ENCODE measurements at regions not wholly inside any gene's neighbourhood (a gene's known extent, or its start where the extent isn't known, plus 50 kb on each side); places are given as distances from the start of the nearest gene placed in this dataset.
"Not testable (repeated sequence)": the region's sequence is repeated elsewhere in the genome, so short reads cannot be mapped to it uniquely, and the experiment has no call there.

DNA sequence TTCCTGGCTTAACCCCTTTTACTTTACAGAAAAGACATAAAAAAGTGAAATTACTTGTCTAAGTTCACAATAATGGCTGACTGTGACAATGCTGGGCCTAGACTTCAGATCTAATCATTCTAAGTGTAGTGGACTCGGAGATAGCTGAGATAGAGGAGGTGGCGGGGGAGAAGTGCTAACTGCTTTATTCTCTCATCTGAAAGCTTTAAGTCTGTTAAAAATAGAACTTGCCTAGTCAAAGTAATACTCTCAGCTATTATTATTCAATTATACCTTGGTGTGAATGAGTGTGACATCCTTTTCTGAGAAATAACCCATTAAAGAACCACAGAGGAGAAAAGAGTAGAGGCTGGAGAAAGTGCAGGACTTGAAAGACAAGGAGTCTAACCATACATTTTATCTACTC lies 96.1 kb upstream of the OLIG2 start:
- no peak overlapping the region for H3K4me3 ChIP-seq (replicated peaks in 1 of 2; ENCODE audit: low read depth in 2 of 2, low read length in 2 of 2)
- DNase-seq (ENCODE audit: low read depth in 2 of 2), result no peak
- TF ChIP-seq, protein P1, sequence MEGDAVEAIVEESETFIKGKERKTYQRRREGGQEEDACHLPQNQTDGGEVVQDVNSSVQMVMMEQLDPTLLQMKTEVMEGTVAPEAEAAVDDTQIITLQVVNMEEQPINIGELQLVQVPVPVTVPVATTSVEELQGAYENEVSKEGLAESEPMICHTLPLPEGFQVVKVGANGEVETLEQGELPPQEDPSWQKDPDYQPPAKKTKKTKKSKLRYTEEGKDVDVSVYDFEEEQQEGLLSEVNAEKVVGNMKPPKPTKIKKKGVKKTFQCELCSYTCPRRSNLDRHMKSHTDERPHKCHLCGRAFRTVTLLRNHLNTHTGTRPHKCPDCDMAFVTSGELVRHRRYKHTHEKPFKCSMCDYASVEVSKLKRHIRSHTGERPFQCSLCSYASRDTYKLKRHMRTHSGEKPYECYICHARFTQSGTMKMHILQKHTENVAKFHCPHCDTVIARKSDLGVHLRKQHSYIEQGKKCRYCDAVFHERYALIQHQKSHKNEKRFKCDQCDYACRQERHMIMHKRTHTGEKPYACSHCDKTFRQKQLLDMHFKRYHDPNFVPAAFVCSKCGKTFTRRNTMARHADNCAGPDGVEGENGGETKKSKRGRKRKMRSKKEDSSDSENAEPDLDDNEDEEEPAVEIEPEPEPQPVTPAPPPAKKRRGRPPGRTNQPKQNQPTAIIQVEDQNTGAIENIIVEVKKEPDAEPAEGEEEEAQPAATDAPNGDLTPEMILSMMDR (IDR thresholded peaks at IDR 0.05; ENCODE audit: low read depth, low read length), result no peak

DNA sequence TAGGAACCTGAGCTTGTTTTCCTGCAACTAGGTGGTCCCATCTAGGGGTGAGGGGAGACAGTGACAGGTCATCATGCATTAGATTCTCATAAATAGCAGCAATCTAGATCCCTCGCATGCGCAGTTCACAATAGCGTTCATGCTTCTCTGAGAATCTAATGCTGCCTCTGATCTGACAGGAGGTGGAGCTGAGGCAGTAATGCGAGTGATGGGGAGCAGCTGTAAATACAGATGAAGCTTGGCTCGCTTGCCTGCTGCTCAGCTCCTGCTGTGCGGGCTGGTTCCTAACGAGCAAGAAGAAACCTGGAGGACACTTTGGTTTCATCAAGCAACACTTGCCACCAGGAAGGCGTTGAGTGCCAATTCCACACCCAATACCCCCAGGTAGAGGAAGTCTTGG lies 95.1 kb upstream of the OLIG2 start:
- no peak for DNase-seq (ENCODE audit: low read depth in 2 of 2)
- TF ChIP-seq, protein P1 (IDR thresholded peaks at IDR 0.05; ENCODE audit: low read depth, low read length), result no peak
- no peak overlapping the region for H3K4me3 ChIP-seq (replicated peaks in 1 of 2; ENCODE audit: low read depth in 2 of 2, low read length in 2 of 2)

DNA sequence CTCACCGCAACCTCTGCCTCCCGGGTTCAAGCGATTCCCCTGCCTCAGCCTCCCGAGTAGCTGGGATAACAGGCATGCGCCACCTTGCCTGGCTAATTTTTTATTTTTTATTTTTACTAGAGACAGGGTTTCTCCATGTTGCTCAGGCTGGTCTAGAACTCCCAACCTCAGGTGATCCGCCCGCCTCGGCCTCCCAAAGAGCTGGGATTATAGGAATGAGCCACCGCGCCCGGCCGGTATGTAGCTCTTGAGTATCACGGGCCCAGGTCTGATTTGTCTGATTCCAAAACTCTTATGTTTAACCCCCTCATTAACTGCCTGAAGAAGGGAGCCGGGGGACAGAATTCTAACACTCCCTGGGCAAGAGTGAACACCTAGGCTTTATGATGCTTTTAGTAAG lies 91.7 kb upstream of the OLIG2 start:
- H3K4me3 ChIP-seq (replicated peaks in 1 of 2; ENCODE audit: low read depth in 2 of 2, low read length in 2 of 2); DNase-seq (ENCODE audit: low read depth in 2 of 2): not testable (repeated sequence)

DNA sequence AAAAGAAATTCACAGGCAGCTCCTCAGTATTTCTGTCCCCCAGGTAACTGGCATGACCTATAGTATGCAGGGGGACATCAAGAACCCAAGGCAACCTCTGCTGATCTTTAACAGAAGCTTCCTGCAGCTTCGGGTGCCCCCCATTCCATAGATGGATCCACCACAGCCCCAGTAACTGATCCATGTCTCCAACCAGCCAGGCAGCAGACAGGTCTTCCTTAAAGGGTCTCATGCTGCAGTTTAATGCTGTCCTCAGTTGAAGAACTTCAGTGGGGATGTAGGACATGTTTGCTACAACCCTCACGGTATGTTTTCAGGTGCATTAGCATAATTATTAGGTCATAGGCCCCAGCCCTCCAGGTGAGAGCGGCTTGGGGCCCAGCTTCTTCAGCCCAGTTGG lies 90.9 kb upstream of the OLIG2 start:
- H3K4me3 ChIP-seq (replicated peaks in 1 of 2; ENCODE audit: low read depth in 2 of 2, low read length in 2 of 2), result no peak overlapping the region
- TF ChIP-seq, protein P1 (IDR thresholded peaks at IDR 0.05; ENCODE audit: low read depth, low read length), result no peak

DNA sequence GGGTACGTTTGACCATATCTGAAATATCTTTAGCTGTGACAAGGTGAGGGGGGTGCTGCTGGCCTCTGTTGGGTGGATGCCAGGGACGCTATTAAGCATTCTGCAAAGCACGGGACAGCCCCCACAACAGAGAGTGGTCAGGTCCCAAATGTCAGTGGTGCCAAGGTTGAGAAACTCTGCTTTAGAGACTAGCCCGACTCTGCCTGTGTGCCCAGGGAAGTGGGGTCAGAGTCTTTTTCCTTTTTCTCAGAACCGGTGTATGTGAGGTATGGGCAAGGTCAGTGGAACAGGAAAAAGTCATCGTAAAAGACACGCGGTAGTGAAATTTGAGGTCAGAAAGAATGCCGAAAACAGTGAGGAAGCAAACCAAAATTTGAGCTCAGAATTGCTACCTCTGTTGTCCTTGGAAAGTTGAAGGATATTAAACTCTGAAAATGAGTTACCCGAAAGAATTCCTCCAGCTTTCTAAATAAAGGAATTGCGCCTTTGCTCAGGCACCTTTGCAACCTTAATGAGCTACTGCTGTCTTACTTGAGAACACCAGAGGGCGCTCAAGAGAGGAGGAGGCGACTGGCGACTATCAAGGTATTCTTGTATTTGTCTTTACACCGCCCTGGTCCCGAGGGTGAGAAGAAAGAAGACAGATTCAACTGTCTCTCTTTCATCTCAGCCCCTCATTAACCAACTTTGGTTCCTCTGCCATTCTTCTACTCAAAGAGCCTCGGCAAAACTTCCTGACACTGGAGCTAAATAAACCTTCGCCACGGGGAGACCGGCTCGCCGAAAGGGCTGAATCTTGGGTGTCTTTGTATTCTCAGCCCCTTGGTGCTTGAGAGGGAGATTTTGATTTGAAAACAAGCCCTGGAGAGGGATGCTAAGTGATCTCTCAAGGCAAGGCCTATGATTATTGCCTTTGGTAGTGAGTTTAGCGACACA lies 85.4 kb upstream of the OLIG2 start:
- TF ChIP-seq, protein P1 (IDR thresholded peaks at IDR 0.05; ENCODE audit: low read depth, low read length), result peak; percentile 79
- H3K4me3 ChIP-seq (replicated peaks in 1 of 2; ENCODE audit: low read depth in 2 of 2, low read length in 2 of 2), result no peak overlapping the region
- DNase-seq (ENCODE audit: low read depth in 2 of 2), result peak; percentile 63 to 65

More for the DNA sequence above, 90.9 kb upstream of the OLIG2 start:
- no peak for DNase-seq (ENCODE audit: low read depth in 2 of 2)

DNA sequence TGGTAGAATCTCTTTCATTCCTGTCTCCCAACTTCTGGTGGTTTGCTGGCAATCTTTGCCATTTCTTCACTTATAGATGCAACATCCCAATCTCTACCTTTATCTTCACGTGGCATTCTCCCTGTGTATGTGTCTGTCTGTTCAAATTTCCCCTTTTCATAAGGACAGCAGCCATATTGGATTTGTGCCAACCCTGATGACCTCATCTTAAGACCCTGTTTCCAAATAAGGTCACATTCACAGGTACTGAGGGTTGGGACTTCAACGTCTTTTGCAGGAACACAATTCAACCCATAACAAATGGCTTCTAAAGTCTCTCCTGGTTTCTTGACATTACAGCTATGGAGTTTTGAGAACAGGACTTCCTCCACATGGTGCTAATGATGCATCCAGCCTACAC lies 84.5 kb upstream of the OLIG2 start:
- DNase-seq (ENCODE audit: low read depth in 2 of 2), result no peak
- TF ChIP-seq, protein P1 (IDR thresholded peaks at IDR 0.05; ENCODE audit: low read depth, low read length), result no peak
- no peak overlapping the region for H3K4me3 ChIP-seq (replicated peaks in 1 of 2; ENCODE audit: low read depth in 2 of 2, low read length in 2 of 2)

DNA sequence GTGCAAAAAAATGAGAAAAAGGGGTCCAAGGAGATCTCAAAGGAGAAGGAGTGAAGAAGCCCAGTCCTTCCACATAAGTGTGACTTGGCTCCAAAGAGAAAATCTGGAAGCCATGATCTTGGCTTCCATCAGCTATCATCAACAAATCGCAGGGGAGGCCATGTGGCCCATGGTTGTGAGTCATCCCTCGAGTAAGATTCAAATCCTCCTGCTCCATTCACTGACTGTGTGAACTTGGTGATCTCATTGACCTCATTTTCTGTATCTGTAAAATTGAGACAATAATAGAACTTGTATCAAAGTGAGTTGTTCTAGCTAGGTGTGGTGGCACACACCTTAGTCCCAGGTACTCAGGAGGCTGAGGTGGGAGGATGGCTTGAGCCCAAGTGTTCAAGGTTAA lies 79.1 kb upstream of the OLIG2 start:
- TF ChIP-seq, protein P1 (IDR thresholded peaks at IDR 0.05; ENCODE audit: low read depth, low read length), result no peak
- H3K4me3 ChIP-seq (replicated peaks in 1 of 2; ENCODE audit: low read depth in 2 of 2, low read length in 2 of 2), result no peak overlapping the region
- no peak for DNase-seq (ENCODE audit: low read depth in 2 of 2)
